ENCODE measurements at regions not wholly inside any gene's neighbourhood (a gene's known extent, or its start where the extent isn't known, plus 50 kb on each side); places are given as distances from the start of the nearest gene placed in this dataset.

DNA sequence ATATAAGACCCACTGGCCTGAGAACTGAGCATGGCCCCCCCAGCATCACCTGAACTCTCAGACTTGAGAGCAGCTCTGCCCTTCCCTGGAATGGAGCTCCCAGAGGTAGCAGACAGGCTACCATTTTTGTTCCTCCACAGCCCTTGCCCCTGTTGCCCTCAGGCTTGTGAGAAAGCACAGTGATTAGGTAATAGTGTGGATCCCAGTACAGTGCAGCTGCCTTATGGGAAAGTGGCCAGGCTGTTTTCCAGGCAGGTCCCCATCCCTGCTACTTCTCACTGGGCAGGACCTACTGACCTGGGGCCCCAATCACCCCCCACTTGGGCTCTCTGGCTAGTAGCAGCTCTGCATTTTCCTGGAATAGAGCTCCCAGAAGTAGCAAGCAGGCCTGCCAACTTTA, 834.0 kb downstream of the DACH1 start:
- no peak overlapping the region for H3K4me3 ChIP-seq (ENCODE audit: low read depth, low read length)
- no peak for TF ChIP-seq CTCF (IDR thresholded peaks at IDR 0.05; ENCODE audit: insufficient read depth, low read length)
- DNase-seq (ENCODE audit: low read depth): no peak

DNA sequence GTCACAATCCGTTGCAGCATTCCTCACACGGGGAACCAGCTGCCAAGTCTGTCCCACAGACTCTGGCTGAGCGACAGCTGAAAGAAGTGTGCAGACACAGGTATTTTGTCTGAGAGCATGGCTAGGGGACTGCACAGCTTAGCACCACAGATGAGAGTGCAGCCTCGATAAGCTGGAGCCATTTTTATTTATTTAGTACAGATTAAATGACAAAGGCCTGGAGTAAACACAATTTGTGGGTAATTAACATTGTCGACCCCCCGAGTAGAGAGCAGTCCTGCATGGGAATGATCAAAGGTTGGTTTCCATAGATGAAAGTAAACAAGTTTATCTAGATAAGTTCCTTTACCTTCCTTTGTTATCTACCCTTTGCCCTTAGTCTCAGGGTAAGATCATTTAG, 836.2 kb downstream of the DACH1 start:
- no peak for TF ChIP-seq CTCF (IDR thresholded peaks at IDR 0.05; ENCODE audit: insufficient read depth, low read length)
- H3K4me3 ChIP-seq (ENCODE audit: low read depth, low read length): no peak overlapping the region
- DNase-seq (ENCODE audit: low read depth): no peak

DNA sequence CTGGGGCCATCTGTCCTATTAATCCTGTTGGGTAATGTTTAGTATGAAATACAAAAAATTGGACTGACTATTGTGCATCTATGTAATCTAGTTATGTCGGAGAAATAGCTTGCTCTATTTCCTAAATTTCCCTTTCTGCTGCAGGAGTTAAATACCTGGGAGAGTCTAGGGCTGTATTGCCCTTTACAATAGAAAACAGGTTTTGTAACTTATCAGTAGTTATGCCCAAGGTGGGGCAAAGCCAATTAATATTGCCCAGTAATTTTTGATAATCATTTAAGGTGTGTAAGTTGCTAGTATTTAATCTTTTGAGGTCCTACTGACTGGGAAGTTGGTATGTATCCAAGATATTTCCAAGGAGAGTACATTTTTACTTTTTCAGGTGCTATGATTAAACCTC, 838.1 kb downstream of the DACH1 start:
- H3K4me3 ChIP-seq (ENCODE audit: low read depth, low read length): no peak overlapping the region
- DNase-seq (ENCODE audit: low read depth): no peak
- no peak for TF ChIP-seq CTCF (IDR thresholded peaks at IDR 0.05; ENCODE audit: insufficient read depth, low read length)

GRCh38 chr13:71021825-71022422, 845.1 kb downstream of the DACH1 start:
- DNase-seq (ENCODE audit: low read depth): no peak
- TF ChIP-seq CTCF (IDR thresholded peaks at IDR 0.05; ENCODE audit: insufficient read depth, low read length): no peak
- H3K4me3 ChIP-seq (ENCODE audit: low read depth, low read length): no peak overlapping the region

DNA sequence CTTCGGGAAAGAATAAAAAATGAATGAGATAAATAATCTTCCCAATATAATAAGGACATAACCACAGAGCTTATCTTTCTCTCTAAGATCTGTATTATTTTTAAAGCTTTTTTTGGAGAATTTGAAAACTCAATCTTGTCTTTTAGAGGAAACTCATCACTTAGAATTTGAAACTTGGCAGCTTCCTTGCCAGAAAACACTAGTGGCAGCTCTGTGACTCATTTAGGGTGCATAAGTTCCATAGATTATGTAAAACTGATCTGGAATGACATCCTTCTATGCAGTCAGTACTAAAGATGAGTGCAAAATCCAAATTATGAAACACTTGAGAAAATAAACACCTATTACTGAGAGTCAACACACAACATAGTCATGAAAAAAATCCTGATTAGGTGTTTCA, 848.0 kb downstream of the DACH1 start:
- H3K4me3 ChIP-seq (ENCODE audit: low read depth, low read length): no peak overlapping the region
- TF ChIP-seq CTCF (IDR thresholded peaks at IDR 0.05; ENCODE audit: insufficient read depth, low read length): no peak
- DNase-seq (ENCODE audit: low read depth): no peak

DNA sequence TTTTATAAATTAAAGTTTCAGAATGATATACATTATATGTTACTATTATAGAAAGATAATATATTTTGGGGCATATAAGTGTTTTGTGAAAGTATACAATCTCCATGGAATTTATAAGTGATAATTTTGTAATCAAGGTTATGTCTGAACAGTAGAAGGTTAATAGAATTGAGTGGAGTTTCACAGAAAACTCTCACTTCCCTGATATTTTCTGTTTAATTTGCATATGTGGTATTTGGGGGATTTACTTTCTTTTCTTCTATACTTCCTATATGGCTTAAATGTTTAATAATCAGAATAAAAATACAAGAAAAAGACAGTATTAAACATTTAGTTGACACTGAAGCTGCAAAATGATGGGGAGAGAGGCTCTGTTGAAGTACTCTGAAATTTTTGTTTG, 848.5 kb downstream of the DACH1 start:
- H3K4me3 ChIP-seq (ENCODE audit: low read depth, low read length): no peak overlapping the region
- TF ChIP-seq CTCF (IDR thresholded peaks at IDR 0.05; ENCODE audit: insufficient read depth, low read length): no peak
- no peak for DNase-seq (ENCODE audit: low read depth)

- DNase-seq (ENCODE audit: low read depth): no peak
- no peak for TF ChIP-seq CTCF (IDR thresholded peaks at IDR 0.05; ENCODE audit: insufficient read depth, low read length)
- no peak overlapping the region for H3K4me3 ChIP-seq (ENCODE audit: low read depth, low read length)
Measured at GRCh38 chr13:71017607-71018006, 849.4 kb downstream of the DACH1 start.

Data from fibroblast of the aortic adventitia (primary cell).